ENCODE measurements at regions not wholly inside any gene's neighbourhood (a gene's known extent, or its start where the extent isn't known, plus 50 kb on each side); places are given as distances from the start of the nearest gene placed in this dataset.
"Not testable (repeated sequence)": the region's sequence is repeated elsewhere in the genome, so short reads cannot be mapped to it uniquely, and the experiment has no call there.

GRCh38 chr18:10169064-10169562 is 255.3 kb downstream of the VAPA start:
- DNase-seq (ENCODE audit: low read depth in 2 of 2), result peak; percentile 39 to 91

GRCh38 chr18:10169814-10170213 is 256.0 kb downstream of the VAPA start:
- DNase-seq (ENCODE audit: low read depth in 2 of 2), result peak in 1 of 2 donors; percentile 2

- DNase-seq (ENCODE audit: low read depth in 2 of 2), result peak; percentile 60 to 88
Observed at GRCh38 chr18:10170375-10170774, 256.6 kb downstream of the VAPA start.

GRCh38 chr18:10175333-10175732 is 261.5 kb downstream of the VAPA start:
- DNase-seq (ENCODE audit: low read depth in 2 of 2), result not testable (repeated sequence)

GRCh38 chr18:10179326-10179725 is 265.5 kb downstream of the VAPA start:
- not testable (repeated sequence) for DNase-seq (ENCODE audit: low read depth in 2 of 2)

GRCh38 chr18:10182009-10182624 is 268.3 kb downstream of the VAPA start:
- no peak for DNase-seq (ENCODE audit: low read depth in 2 of 2)

GRCh38 chr18:10184776-10185175 is 269.7 kb upstream of the APCDD1 start:
- DNase-seq (ENCODE audit: low read depth in 2 of 2), result no peak

- no peak for DNase-seq (ENCODE audit: low read depth in 2 of 2)
Observed at GRCh38 chr18:10188971-10189810, 265.2 kb upstream of the APCDD1 start.

- DNase-seq (ENCODE audit: low read depth in 2 of 2), result no peak
Observed at GRCh38 chr18:10190564-10190963, 263.9 kb upstream of the APCDD1 start.

- no peak for DNase-seq (ENCODE audit: low read depth in 2 of 2)
Observed at GRCh38 chr18:10193444-10193843, 261.0 kb upstream of the APCDD1 start.

GRCh38 chr18:10194592-10194991 is 259.8 kb upstream of the APCDD1 start:
- no peak for DNase-seq (ENCODE audit: low read depth in 2 of 2)

- DNase-seq (ENCODE audit: low read depth in 2 of 2), result no peak
Observed at GRCh38 chr18:10195529-10195928, 258.9 kb upstream of the APCDD1 start.

- no peak for DNase-seq (ENCODE audit: low read depth in 2 of 2)
Observed at GRCh38 chr18:10197097-10197496, 257.3 kb upstream of the APCDD1 start.

GRCh38 chr18:10201226-10201625 is 253.2 kb upstream of the APCDD1 start:
- DNase-seq (ENCODE audit: low read depth in 2 of 2), result no peak

GRCh38 chr18:10201659-10202058 is 252.8 kb upstream of the APCDD1 start:
- no peak for DNase-seq (ENCODE audit: low read depth in 2 of 2)

- DNase-seq (ENCODE audit: low read depth in 2 of 2), result no peak
Observed at GRCh38 chr18:10202845-10203321, 251.6 kb upstream of the APCDD1 start.

- DNase-seq (ENCODE audit: low read depth in 2 of 2), result no peak
Observed at GRCh38 chr18:10205151-10205550, 249.3 kb upstream of the APCDD1 start.

GRCh38 chr18:10207682-10208345 is 246.6 kb upstream of the APCDD1 start:
- no peak for DNase-seq (ENCODE audit: low read depth in 2 of 2)

- DNase-seq (ENCODE audit: low read depth in 2 of 2), result no peak
Observed at GRCh38 chr18:10209302-10209701, 245.1 kb upstream of the APCDD1 start.

- DNase-seq (ENCODE audit: low read depth in 2 of 2), result no peak
Observed at GRCh38 chr18:10210057-10210633, 244.3 kb upstream of the APCDD1 start.

GRCh38 chr18:10213526-10213925 is 240.9 kb upstream of the APCDD1 start:
- DNase-seq (ENCODE audit: low read depth in 2 of 2), result no peak

- no peak for DNase-seq (ENCODE audit: low read depth in 2 of 2)
Observed at GRCh38 chr18:10215446-10215845, 239.0 kb upstream of the APCDD1 start.

All from dermis microvascular lymphatic vessel endothelial cell (primary cell).